ENCODE measurements at regions not wholly inside any gene's neighbourhood (a gene's known extent, or its start where the extent isn't known, plus 50 kb on each side); places are given as distances from the start of the nearest gene placed in this dataset.
"Not testable (repeated sequence)": the region's sequence is repeated elsewhere in the genome, so short reads cannot be mapped to it uniquely, and the experiment has no call there.

- Histone ChIP-seq H3K4me3 (replicated peaks in 1 of 2; ENCODE audit: low read depth in 1 of 2, low read length in 2 of 2) (no peak overlapping the region), H3K27ac (ENCODE audit: low read depth, low read length) (no peak overlapping the region), H3K79me2 (ENCODE audit: insufficient read depth, low read length) (no peaks in the 10 kb centered on the region), H3K27me3 (ENCODE audit: insufficient read depth, low read length) (peaks cover 16% of the 10 kb centered on the region; the same call in 1 of the 2 replicates), H3K9me2 (ENCODE audit: insufficient read depth) (no peaks in the 10 kb centered on the region), H3K9ac (ENCODE audit: low read length) (no peak overlapping the region), H3K9me3 (ENCODE audit: control insufficient read depth in 1 of 2, insufficient read depth in 1 of 2, low read depth in 1 of 2, low read length in 2 of 2) (no peaks in the 10 kb centered on the region), H3K36me3 (ENCODE audit: control insufficient read depth in 1 of 2, insufficient read depth in 2 of 2, low read length in 2 of 2) (no peaks in the 10 kb centered on the region), H4K20me1 (ENCODE audit: insufficient read depth) (no peaks in the 10 kb centered on the region), H2AFZ (ENCODE audit: low read depth, low read length, poor library complexity, severe bottlenecking) (no peak overlapping the region), H3K4me2 (ENCODE audit: low read length) (no peak overlapping the region), H3K4me1 (ENCODE audit: control insufficient read depth in 1 of 2, insufficient read depth in 2 of 2, low read length in 2 of 2) (no peaks in the 10 kb centered on the region; a peak in 1 of 4 replicates)
- intact Hi-C loops (cut with micrococcal nuclease) = no loop called here
- BruUV-seq (replicated peaks) = no TSS peak
- TF ChIP-seq RAD21 (IDR thresholded peaks at IDR 0.05; ENCODE audit: low read depth) = no peak
- TF ChIP-seq FOSL1 (IDR thresholded peaks at IDR 0.05; ENCODE audit: low read depth) = no peak
- no peak for TF ChIP-seq POLR2A (IDR thresholded peaks at IDR 0.05; ENCODE audit: borderline replicate concordance, extremely low read depth, insufficient read depth, insufficient read length)
- TF ChIP-seq ATF3 (IDR thresholded peaks at IDR 0.05) = no peak
- no peak for TF ChIP-seq EZH2phosphoT487 (IDR thresholded peaks at IDR 0.05; ENCODE audit: borderline replicate concordance)
- no peak for TF ChIP-seq TCF7L2 (IDR thresholded peaks at IDR 0.05; ENCODE audit: borderline replicate concordance, extremely low read depth, insufficient read depth, insufficient read length)
- no peak for TF ChIP-seq JUND (IDR thresholded peaks at IDR 0.05)
- no peak for TF ChIP-seq REST (IDR thresholded peaks at IDR 0.05; ENCODE audit: low read depth)
- TF ChIP-seq CBX3 (IDR thresholded peaks at IDR 0.05; ENCODE audit: low read depth) = no peak
- no peak for TF ChIP-seq SIN3A (IDR thresholded peaks at IDR 0.05; ENCODE audit: low read depth)
- no peak for TF ChIP-seq EGR1 (IDR thresholded peaks at IDR 0.05; ENCODE audit: low read depth)
- no peak for TF ChIP-seq ZBTB33 (IDR thresholded peaks at IDR 0.05; ENCODE audit: extremely low read depth, insufficient replicate concordance, low read length)
- ChIA-PET CTCF (no interaction called here), RAD21 (ENCODE audit: low non-redundant PET in 1 of 2, low total read pairs in 2 of 2, uncharacterized antibody in 2 of 2, unreplicated experiment in 2 of 2) (no interaction called here), POLR2A (no interaction called here)
- ATAC-seq (no peak), DNase-seq (ENCODE audit: low read depth, low spot score) (no peak)
These were observed 55.4 kb upstream of the PAX8 start for GRCh38 chr2:113334147-113334546.

- RAD21 ChIA-PET (ENCODE audit: low non-redundant PET in 1 of 2, low total read pairs in 2 of 2, uncharacterized antibody in 2 of 2, unreplicated experiment in 2 of 2); H3K4me2 ChIP-seq (ENCODE audit: low read length); H3K9me2 ChIP-seq (ENCODE audit: insufficient read depth); ATAC-seq; H3K9me3 ChIP-seq (ENCODE audit: control insufficient read depth in 1 of 2, insufficient read depth in 1 of 2, low read depth in 1 of 2, low read length in 2 of 2); POLR2A ChIA-PET; H3K36me3 ChIP-seq (ENCODE audit: control insufficient read depth in 1 of 2, insufficient read depth in 2 of 2, low read length in 2 of 2); H3K4me1 ChIP-seq (ENCODE audit: control insufficient read depth in 1 of 2, insufficient read depth in 2 of 2, low read length in 2 of 2); DNase-seq (ENCODE audit: low read depth, low spot score); CTCF ChIA-PET; intact Hi-C loops (cut with micrococcal nuclease); H2AFZ ChIP-seq (ENCODE audit: low read depth, low read length, poor library complexity, severe bottlenecking); H3K27ac ChIP-seq (ENCODE audit: low read depth, low read length); H3K9ac ChIP-seq (ENCODE audit: low read length); H3K79me2 ChIP-seq (ENCODE audit: insufficient read depth, low read length); H4K20me1 ChIP-seq (ENCODE audit: insufficient read depth); H3K4me3 ChIP-seq (replicated peaks in 1 of 2; ENCODE audit: low read depth in 1 of 2, low read length in 2 of 2); BruUV-seq (replicated peaks): not testable (repeated sequence)
- H3K27me3 ChIP-seq (ENCODE audit: insufficient read depth, low read length) = peaks cover 12% of the 10 kb centered on the region; the same call in 1 of the 2 replicates
These were observed 55.0 kb upstream of the PAX8 start for GRCh38 chr2:113333735-113334134.
